B cell (primary cell): ENCODE measurements at regions not wholly inside any gene's neighbourhood (a gene's known extent, or its start where the extent isn't known, plus 50 kb on each side); places are given as distances from the start of the nearest gene placed in this dataset.

Source experiments
- EZH2 ChIP-seq: IDR thresholded peaks from 2 replicates; pipeline ENCODE4 v1.6.1; 2012; ENCODE audit warnings: borderline replicate concordance, low read depth, mild to moderate bottlenecking, moderate library complexity, low read length; ENCODE audit not compliant: insufficient read depth, poor library complexity, severe bottlenecking
- TF ChIP-seq, protein P1 (sequence below): fragments of 200-600 bp; IDR thresholded peaks from one replicate; pipeline ENCODE4 v1.8.0; 2022; ENCODE audit warnings: antibody characterized with exemption, mild to moderate bottlenecking

DNA sequence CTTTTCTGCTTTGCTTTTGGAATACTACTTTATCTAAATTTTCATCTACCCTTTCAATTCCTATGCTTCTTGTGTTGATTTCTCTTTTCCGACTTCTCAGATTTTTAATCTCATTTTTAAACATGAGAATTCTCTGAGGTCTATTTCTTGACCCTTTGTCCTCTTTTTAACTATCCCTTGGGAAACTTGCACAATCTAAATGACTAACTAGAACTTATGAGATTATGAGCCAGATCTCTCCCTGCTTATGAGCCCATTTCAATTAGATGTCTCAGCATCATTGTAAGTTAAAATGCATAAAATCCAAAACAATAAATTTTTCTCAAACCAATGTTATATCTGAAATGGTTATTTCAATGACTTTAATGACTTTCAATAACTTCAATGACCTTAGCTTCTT, 296.9 kb upstream of the AGTR1 start:
- no peak for TF ChIP-seq EZH2
- TF ChIP-seq, protein P1, sequence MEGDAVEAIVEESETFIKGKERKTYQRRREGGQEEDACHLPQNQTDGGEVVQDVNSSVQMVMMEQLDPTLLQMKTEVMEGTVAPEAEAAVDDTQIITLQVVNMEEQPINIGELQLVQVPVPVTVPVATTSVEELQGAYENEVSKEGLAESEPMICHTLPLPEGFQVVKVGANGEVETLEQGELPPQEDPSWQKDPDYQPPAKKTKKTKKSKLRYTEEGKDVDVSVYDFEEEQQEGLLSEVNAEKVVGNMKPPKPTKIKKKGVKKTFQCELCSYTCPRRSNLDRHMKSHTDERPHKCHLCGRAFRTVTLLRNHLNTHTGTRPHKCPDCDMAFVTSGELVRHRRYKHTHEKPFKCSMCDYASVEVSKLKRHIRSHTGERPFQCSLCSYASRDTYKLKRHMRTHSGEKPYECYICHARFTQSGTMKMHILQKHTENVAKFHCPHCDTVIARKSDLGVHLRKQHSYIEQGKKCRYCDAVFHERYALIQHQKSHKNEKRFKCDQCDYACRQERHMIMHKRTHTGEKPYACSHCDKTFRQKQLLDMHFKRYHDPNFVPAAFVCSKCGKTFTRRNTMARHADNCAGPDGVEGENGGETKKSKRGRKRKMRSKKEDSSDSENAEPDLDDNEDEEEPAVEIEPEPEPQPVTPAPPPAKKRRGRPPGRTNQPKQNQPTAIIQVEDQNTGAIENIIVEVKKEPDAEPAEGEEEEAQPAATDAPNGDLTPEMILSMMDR = no peak
